HepG2 (cell line): ENCODE measurements at regions not wholly inside any gene's neighbourhood (a gene's known extent, or its start where the extent isn't known, plus 50 kb on each side); places are given as distances from the start of the nearest gene placed in this dataset.

ENCODE experiments used
- BCL6 ChIP-seq: IDR thresholded peaks from 2 replicates; pipeline ENCODE4 v1.6.1; 2016; ENCODE audit warnings: missing genetic modification reagents, missing compliant biosample characterization
- BRCA1 ChIP-seq: sonication (generic); formaldehyde crosslinking; IDR thresholded peaks from 2 replicates; pipeline ENCODE4 v1.4.0; 2020; ENCODE audit warnings: missing genetic modification reagents
- E2F1 ChIP-seq: sonication (generic); formaldehyde crosslinking; IDR thresholded peaks from 2 replicates; pipeline ENCODE4 v1.5.0; 2020; ENCODE audit warnings: missing genetic modification reagents
- HDAC2 ChIP-seq: sonication (generic); formaldehyde crosslinking; IDR thresholded peaks from 2 replicates; pipeline ENCODE4 v1.4.0; 2020; ENCODE audit warnings: missing genetic modification reagents
- JUND ChIP-seq: sonication (generic); formaldehyde crosslinking; IDR thresholded peaks from 2 replicates; pipeline ENCODE4 v1.8.0; 2022; ENCODE audit warnings: mild to moderate bottlenecking, missing genetic modification reagents
- KDM4B ChIP-seq: sonication (generic); formaldehyde crosslinking; IDR thresholded peaks from 2 replicates; pipeline ENCODE4 v1.4.0; 2020; ENCODE audit warnings: missing genetic modification reagents
- MAF1 ChIP-seq: sonication (generic); formaldehyde crosslinking; IDR thresholded peaks from 2 replicates; pipeline ENCODE4 v1.5.0; 2020; ENCODE audit warnings: missing genetic modification reagents, borderline replicate concordance
- NCOA2 ChIP-seq: sonication (generic); formaldehyde crosslinking; IDR thresholded peaks from 2 replicates; pipeline ENCODE4 v1.8.0; 2022; ENCODE audit warnings: inconsistent platforms
- PRDM4 ChIP-seq: sonication (generic); formaldehyde crosslinking; IDR thresholded peaks from 2 replicates; pipeline ENCODE4 v1.9.0; 2021; ENCODE audit warnings: missing genetic modification reagents, borderline replicate concordance
- ZFP90 ChIP-seq: sonication (generic); formaldehyde crosslinking; IDR thresholded peaks from 2 replicates; pipeline ENCODE4 v1.8.0; 2022; ENCODE audit warnings: missing genetic modification reagents, mild to moderate bottlenecking, inconsistent platforms, borderline replicate concordance
- ZNF224 ChIP-seq: sonication (generic); formaldehyde crosslinking; IDR thresholded peaks from 2 replicates; pipeline ENCODE4 v1.5.0; 2020; ENCODE audit warnings: mild to moderate bottlenecking, missing genetic modification reagents
- ZNF264 ChIP-seq: sonication (generic); formaldehyde crosslinking; IDR thresholded peaks from 2 replicates; pipeline ENCODE4 v1.4.0; 2020; ENCODE audit warnings: missing genetic modification reagents
- ZNF431 ChIP-seq: sonication (generic); formaldehyde crosslinking; IDR thresholded peaks from 2 replicates; pipeline ENCODE4 v1.9.0; 2022; ENCODE audit warnings: missing genetic modification reagents, low read depth, mild to moderate bottlenecking, borderline replicate concordance
- ZSCAN21 ChIP-seq: sonication (generic); formaldehyde crosslinking; IDR thresholded peaks from 2 replicates; pipeline ENCODE4 v1.8.0; 2022; ENCODE audit warnings: mild to moderate bottlenecking, missing genetic modification reagents, moderate library complexity, borderline replicate concordance
- TF ChIP-seq, protein P1 (sequence below): IDR thresholded peaks from 2 replicates; pipeline ENCODE4 v1.6.1; 2016; ENCODE audit warnings: low read depth, missing genetic modification reagents, missing compliant biosample characterization
- TF ChIP-seq, protein P2 (sequence below): sonication (generic); formaldehyde crosslinking; IDR thresholded peaks from 2 replicates; pipeline ENCODE4 v1.5.0; 2020; ENCODE audit warnings: mild to moderate bottlenecking, missing genetic modification reagents

GRCh38 chr6:149249370-149250357 lies 67.8 kb upstream of the TAB2 start (continued):
- TF ChIP-seq, protein P1, sequence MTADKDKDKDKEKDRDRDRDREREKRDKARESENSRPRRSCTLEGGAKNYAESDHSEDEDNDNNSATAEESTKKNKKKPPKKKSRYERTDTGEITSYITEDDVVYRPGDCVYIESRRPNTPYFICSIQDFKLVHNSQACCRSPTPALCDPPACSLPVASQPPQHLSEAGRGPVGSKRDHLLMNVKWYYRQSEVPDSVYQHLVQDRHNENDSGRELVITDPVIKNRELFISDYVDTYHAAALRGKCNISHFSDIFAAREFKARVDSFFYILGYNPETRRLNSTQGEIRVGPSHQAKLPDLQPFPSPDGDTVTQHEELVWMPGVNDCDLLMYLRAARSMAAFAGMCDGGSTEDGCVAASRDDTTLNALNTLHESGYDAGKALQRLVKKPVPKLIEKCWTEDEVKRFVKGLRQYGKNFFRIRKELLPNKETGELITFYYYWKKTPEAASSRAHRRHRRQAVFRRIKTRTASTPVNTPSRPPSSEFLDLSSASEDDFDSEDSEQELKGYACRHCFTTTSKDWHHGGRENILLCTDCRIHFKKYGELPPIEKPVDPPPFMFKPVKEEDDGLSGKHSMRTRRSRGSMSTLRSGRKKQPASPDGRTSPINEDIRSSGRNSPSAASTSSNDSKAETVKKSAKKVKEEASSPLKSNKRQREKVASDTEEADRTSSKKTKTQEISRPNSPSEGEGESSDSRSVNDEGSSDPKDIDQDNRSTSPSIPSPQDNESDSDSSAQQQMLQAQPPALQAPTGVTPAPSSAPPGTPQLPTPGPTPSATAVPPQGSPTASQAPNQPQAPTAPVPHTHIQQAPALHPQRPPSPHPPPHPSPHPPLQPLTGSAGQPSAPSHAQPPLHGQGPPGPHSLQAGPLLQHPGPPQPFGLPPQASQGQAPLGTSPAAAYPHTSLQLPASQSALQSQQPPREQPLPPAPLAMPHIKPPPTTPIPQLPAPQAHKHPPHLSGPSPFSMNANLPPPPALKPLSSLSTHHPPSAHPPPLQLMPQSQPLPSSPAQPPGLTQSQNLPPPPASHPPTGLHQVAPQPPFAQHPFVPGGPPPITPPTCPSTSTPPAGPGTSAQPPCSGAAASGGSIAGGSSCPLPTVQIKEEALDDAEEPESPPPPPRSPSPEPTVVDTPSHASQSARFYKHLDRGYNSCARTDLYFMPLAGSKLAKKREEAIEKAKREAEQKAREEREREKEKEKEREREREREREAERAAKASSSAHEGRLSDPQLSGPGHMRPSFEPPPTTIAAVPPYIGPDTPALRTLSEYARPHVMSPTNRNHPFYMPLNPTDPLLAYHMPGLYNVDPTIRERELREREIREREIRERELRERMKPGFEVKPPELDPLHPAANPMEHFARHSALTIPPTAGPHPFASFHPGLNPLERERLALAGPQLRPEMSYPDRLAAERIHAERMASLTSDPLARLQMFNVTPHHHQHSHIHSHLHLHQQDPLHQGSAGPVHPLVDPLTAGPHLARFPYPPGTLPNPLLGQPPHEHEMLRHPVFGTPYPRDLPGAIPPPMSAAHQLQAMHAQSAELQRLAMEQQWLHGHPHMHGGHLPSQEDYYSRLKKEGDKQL (CRISPR knock-in tag): no peak
- TF ChIP-seq ZFP90 (CRISPR knock-in tag) (no peak), KDM4B (CRISPR knock-in tag) (no peak), ZNF264 (CRISPR knock-in tag) (no peak), MAF1 (CRISPR knock-in tag) (no peak), ZNF431 (CRISPR knock-in tag) (no peak), ZNF224 (CRISPR knock-in tag) (no peak), BCL6 (CRISPR knock-in tag) (0 out of 2 replicates have a peak, but pooled peaks have one; percentile 9), PRDM4 (CRISPR knock-in tag) (no peak), ZSCAN21 (no peak), BRCA1 (no peak), E2F1 (CRISPR knock-in tag) (no peak), JUND (CRISPR knock-in tag) (no peak), NCOA2 (0 out of 2 replicates have a peak, but pooled peaks have one; percentile 39), HDAC2 (CRISPR knock-in tag) (peak; percentile 42)
- TF ChIP-seq, protein P2, sequence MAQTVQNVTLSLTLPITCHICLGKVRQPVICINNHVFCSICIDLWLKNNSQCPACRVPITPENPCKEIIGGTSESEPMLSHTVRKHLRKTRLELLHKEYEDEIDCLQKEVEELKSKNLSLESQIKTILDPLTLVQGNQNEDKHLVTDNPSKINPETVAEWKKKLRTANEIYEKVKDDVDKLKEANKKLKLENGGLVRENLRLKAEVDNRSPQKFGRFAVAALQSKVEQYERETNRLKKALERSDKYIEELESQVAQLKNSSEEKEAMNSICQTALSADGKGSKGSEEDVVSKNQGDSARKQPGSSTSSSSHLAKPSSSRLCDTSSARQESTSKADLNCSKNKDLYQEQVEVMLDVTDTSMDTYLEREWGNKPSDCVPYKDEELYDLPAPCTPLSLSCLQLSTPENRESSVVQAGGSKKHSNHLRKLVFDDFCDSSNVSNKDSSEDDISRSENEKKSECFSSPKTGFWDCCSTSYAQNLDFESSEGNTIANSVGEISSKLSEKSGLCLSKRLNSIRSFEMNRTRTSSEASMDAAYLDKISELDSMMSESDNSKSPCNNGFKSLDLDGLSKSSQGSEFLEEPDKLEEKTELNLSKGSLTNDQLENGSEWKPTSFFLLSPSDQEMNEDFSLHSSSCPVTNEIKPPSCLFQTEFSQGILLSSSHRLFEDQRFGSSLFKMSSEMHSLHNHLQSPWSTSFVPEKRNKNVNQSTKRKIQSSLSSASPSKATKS: no peak
